ENCODE measurements at regions not wholly inside any gene's neighbourhood (a gene's known extent, or its start where the extent isn't known, plus 50 kb on each side); places are given as distances from the start of the nearest gene placed in this dataset.
A peak's percentile ranks its signal among the peaks of the same experiment; 100 is the strongest.

- TF ChIP-seq POLR2AphosphoS5 (IDR thresholded peaks at IDR 0.05) (peak in 1 of 2 donors; percentile 10), CTCF (IDR thresholded peaks at IDR 0.05) (no peak)
These were observed 92.6 kb downstream of the RFLNA start for GRCh38 chr12:124387528-124387911.
